Suprapubic skin (tissue), 4 donors: ENCODE measurements at regions not wholly inside any gene's neighbourhood (a gene's known extent, or its start where the extent isn't known, plus 50 kb on each side); places are given as distances from the start of the nearest gene placed in this dataset.

ENCODE experiments used
- CTCF ChIP-seq, 2 donors: fragments of 200-600 bp in 1 of 2; fragments of 450-650 bp in 1 of 2; sonication (generic) in 1 of 2; IDR thresholded peaks; one replicate each; pipeline ENCODE4 v1.5.1; 2016 to 2019; ENCODE audit warnings: antibody characterized with exemption in 2 of 2, mild to moderate bottlenecking in 1 of 2, moderate library complexity in 1 of 2
- EP300 ChIP-seq: sonication (generic); formaldehyde crosslinking; IDR thresholded peaks from one replicate; pipeline ENCODE4 v1.6.1; 2017; ENCODE audit warnings: antibody characterized with exemption
- POLR2A ChIP-seq, 2 donors: fragments of 450-650 bp; IDR thresholded peaks; one replicate each; pipeline ENCODE4 v1.6.1; 2017; ENCODE audit warnings: antibody characterized with exemption in 2 of 2, mild to moderate bottlenecking in 2 of 2, moderate library complexity in 2 of 2
- POLR2AphosphoS5 ChIP-seq, 3 donors: sonication (generic); formaldehyde crosslinking; IDR thresholded peaks; one replicate each; pipeline ENCODE4 v1.6.1; 2017; ENCODE audit warnings: antibody characterized with exemption in 3 of 3

GRCh38 chr16:5386989-5387388 is 289.4 kb upstream of the EEF2KMT start:
- no peak for TF ChIP-seq POLR2AphosphoS5 (IDR thresholded peaks at IDR 0.05)
- TF ChIP-seq CTCF (IDR thresholded peaks at IDR 0.05) = no peak
- no peak for TF ChIP-seq EP300
- TF ChIP-seq POLR2A (IDR thresholded peaks at IDR 0.05) = no peak
